ENCODE measurements at regions not wholly inside any gene's neighbourhood (a gene's known extent, or its start where the extent isn't known, plus 50 kb on each side); places are given as distances from the start of the nearest gene placed in this dataset.

DNA sequence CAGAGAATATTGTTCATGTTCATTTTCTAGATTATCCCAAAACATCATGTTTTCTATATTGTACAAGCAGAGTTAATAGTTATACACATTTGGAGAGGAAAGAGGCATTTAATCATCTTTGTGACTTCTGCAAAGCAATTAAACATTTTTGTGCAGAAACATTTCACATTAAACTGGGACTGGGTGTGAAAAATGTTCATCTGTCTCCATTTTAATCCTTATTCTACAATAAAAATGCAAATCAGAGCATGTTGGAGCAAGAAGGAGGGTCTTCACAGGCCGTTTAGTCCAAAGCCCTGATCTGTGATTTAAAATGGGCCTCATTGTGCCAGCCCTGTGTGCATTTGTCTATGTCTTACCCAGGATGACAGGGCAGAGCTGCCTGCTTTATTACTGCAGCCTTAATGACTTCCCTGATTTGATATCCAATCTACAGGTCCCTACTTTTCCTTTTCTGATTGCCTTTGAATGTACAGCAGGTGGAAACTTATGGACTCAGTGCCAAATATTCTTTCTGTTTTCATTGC, 183.5 kb downstream of the CAVIN4 start (continued):
- TF ChIP-seq BMI1 (IDR thresholded peaks at IDR 0.05; ENCODE audit: low read length) = no peak
- TF ChIP-seq, protein P1, sequence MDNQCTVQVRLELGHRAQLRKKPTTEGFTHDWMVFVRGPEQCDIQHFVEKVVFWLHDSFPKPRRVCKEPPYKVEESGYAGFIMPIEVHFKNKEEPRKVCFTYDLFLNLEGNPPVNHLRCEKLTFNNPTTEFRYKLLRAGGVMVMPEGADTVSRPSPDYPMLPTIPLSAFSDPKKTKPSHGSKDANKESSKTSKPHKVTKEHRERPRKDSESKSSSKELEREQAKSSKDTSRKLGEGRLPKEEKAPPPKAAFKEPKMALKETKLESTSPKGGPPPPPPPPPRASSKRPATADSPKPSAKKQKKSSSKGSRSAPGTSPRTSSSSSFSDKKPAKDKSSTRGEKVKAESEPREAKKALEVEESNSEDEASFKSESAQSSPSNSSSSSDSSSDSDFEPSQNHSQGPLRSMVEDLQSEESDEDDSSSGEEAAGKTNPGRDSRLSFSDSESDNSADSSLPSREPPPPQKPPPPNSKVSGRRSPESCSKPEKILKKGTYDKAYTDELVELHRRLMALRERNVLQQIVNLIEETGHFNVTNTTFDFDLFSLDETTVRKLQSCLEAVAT (IDR thresholded peaks at IDR 0.05) = no peak

GRCh38 chr9:100774326-100774725, 196.4 kb downstream of the CAVIN4 start:
- FAIRE-seq (no peak), ATAC-seq (no peak), DNase-seq (ENCODE audit: extremely low read depth in 1 of 4, low spot score in 3 of 4) (no peak)
- H3K4me1 ChIP-seq (replicated peaks in 1 of 2; ENCODE audit: control insufficient read depth in 2 of 2, insufficient read depth in 2 of 2, low read length in 2 of 2) = no peaks in the 10 kb centered on the region
- H3K4me2 ChIP-seq (ENCODE audit: insufficient read depth, low read length) = no peak overlapping the region
- H3K9me1 ChIP-seq (ENCODE audit: control insufficient read depth, insufficient read depth, low read length) = no peaks in the 10 kb centered on the region
- H3K36me3 ChIP-seq (ENCODE audit: control insufficient read depth, insufficient read depth, low read length) = no peaks in the 10 kb centered on the region
- no peaks in the 10 kb centered on the region for H3K79me2 ChIP-seq (ENCODE audit: control insufficient read depth, insufficient read depth, low read length)
- no TSS peak for BruUV-seq (replicated peaks)
- H3K4me3 ChIP-seq = no peak overlapping the region
- TF ChIP-seq THRAP3 (IDR thresholded peaks at IDR 0.05; ENCODE audit: borderline replicate concordance) = no peak
- no peak for TF ChIP-seq ZNF12 (CRISPR knock-in tag; IDR thresholded peaks at IDR 0.05)
- TF ChIP-seq TCF7 (IDR thresholded peaks at IDR 0.05; ENCODE audit: borderline replicate concordance) = no peak
- no peak for TF ChIP-seq SRSF1 (IDR thresholded peaks at IDR 0.05; ENCODE audit: low read depth, low read length)
- no peak for TF ChIP-seq RB1 (IDR thresholded peaks at IDR 0.05; ENCODE audit: low read depth)
- no peak for TF ChIP-seq EP400 (IDR thresholded peaks at IDR 0.05)
- TF ChIP-seq GABPA (tag; conservative IDR thresholded peaks at IDR 0.05; ENCODE audit: low read depth) = no peak
- no peak for TF ChIP-seq FOXJ2 (tag; IDR thresholded peaks at IDR 0.05)
- no peak for TF ChIP-seq KLF6 (CRISPR knock-in tag; IDR thresholded peaks at IDR 0.05; ENCODE audit: borderline replicate concordance)
- no peak for TF ChIP-seq PRPF4 (IDR thresholded peaks at IDR 0.05; ENCODE audit: insufficient read depth, low read depth, low read length, poor library complexity, severe bottlenecking)
- no peak for TF ChIP-seq RBFOX2 (IDR thresholded peaks at IDR 0.05; ENCODE audit: low read depth, low read length)
- no peak overlapping the region for H3K9ac ChIP-seq (ENCODE audit: insufficient read depth in 1 of 2, low read depth in 2 of 2, low read length in 2 of 2)
- in situ Hi-C loops (cut with MboI) (no loop called here), intact Hi-C loops (cut with micrococcal nuclease) (no loop called here)
- H3K27me3 ChIP-seq (ENCODE audit: control insufficient read depth in 2 of 2, insufficient read depth in 2 of 2, low read length in 2 of 2) = no peaks in the 10 kb centered on the region
- WGBS (ENCODE audit: insufficient coverage, low coverage, missing lambda C conversion rate) = 0% methylated on average over 1 of the region's 1 CpG
- no peak overlapping the region for H2AFZ ChIP-seq (ENCODE audit: low read depth, low read length)
- H3K9me3 ChIP-seq (replicated peaks; ENCODE audit: control insufficient read depth, insufficient read depth, low read depth, low read length) = no peaks in the 10 kb centered on the region
- H3K27ac ChIP-seq (ENCODE audit: extremely low read depth, low read depth, low read length) = no peak overlapping the region
- no peaks in the 10 kb centered on the region for H4K20me1 ChIP-seq (replicated peaks; ENCODE audit: control insufficient read depth, insufficient read depth, low read length)
- ChIA-PET POLR2A (no interaction called here), CTCF (ENCODE audit: low intra/inter-chr PET ratio) (no interaction called here)
